CD14-positive monocyte (primary cell): ENCODE measurements at regions not wholly inside any gene's neighbourhood (a gene's known extent, or its start where the extent isn't known, plus 50 kb on each side); places are given as distances from the start of the nearest gene placed in this dataset.

Experiments
- DNase-seq, 3 donors: peaks; one replicate each; pipeline ENCODE4 v3.0.0-alpha.2; 2011 to 2022
- H2AFZ ChIP-seq: 2 replicates; pipeline ENCODE4 v1.6.0; 2012; ENCODE audit warnings: mild to moderate bottlenecking, low read depth, low read length, inconsistent platforms; ENCODE audit not compliant: insufficient read depth, poor library complexity, severe bottlenecking
- H3K27ac ChIP-seq, 2 donors: 1 replicate in 1 of 2; 2 replicates in 1 of 2; pipeline ENCODE4 v1.5.1; 2012 to 2013; ENCODE audit warnings: low read length in 2 of 2, control low read depth in 1 of 2, inconsistent platforms in 1 of 2, low read depth in 1 of 2, mild to moderate bottlenecking in 1 of 2
- H3K27me3 ChIP-seq, 2 donors: one replicate each; pipeline versions ENCODE4 v1.6.0 to v1.6.1; 2011 to 2013; ENCODE audit warnings: low read length in 2 of 2; ENCODE audit not compliant: control insufficient read depth in 2 of 2, insufficient read depth in 2 of 2
- H3K36me3 ChIP-seq, 2 donors: replicated peaks in 1 of 2; 1 replicate in 1 of 2; 2 replicates in 1 of 2; pipeline versions ENCODE4 v1.5.1 to v1.6.1; 2012 to 2013; ENCODE audit warnings: low read length in 2 of 2, control low read depth in 1 of 2, inconsistent platforms in 1 of 2, mild to moderate bottlenecking in 1 of 2; ENCODE audit not compliant: insufficient read depth in 2 of 2, control insufficient read depth in 1 of 2
- H3K4me1 ChIP-seq, 2 donors: 1 replicate in 1 of 2; 2 replicates in 1 of 2; pipeline versions ENCODE4 v1.5.1 to v1.6.1; 2012 to 2013; ENCODE audit warnings: low read length in 2 of 2, control low read depth in 1 of 2, inconsistent platforms in 1 of 2, mild to moderate bottlenecking in 1 of 2, moderate library complexity in 1 of 2; ENCODE audit not compliant: insufficient read depth in 2 of 2, control insufficient read depth in 1 of 2
- H3K4me2 ChIP-seq: replicated peaks from 2 replicates; pipeline ENCODE3; 2012; ENCODE audit warnings: low read length, moderate library complexity, mild to moderate bottlenecking; ENCODE audit not compliant: poor library complexity, severe bottlenecking; ENCODE audit errors: extremely low read depth
- H3K4me3 ChIP-seq, 3 experiments: fragments of 200-600 bp in 1 of 3; sonication (generic) in 1 of 3; replicated peaks in 1 of 3; 1 replicate in 2 of 3; 2 replicates in 1 of 3; pipeline ENCODE4 v1.5.1; 2011 to 2013; ENCODE audit warnings: low read length in 3 of 3, mild to moderate bottlenecking in 3 of 3, control low read depth in 2 of 3, low read depth in 2 of 3, inconsistent platforms in 1 of 3, moderate library complexity in 1 of 3
- H3K79me2 ChIP-seq: 2 replicates; pipeline ENCODE4 v1.6.0; 2012; ENCODE audit warnings: mild to moderate bottlenecking, control low read depth, inconsistent platforms, low read length, moderate library complexity; ENCODE audit not compliant: insufficient read depth
- H3K9ac ChIP-seq: 2 replicates; pipeline ENCODE4 v1.6.0; 2017; ENCODE audit warnings: low read length, mild to moderate bottlenecking; ENCODE audit not compliant: insufficient read depth, poor library complexity, severe bottlenecking
- H3K9me3 ChIP-seq, 2 donors: replicated peaks in 1 of 2; 1 replicate in 1 of 2; 2 replicates in 1 of 2; pipeline versions ENCODE4 v1.5.1 to v1.6.1; 2012 to 2013; ENCODE audit warnings: low read length in 2 of 2, control low read depth in 1 of 2; ENCODE audit not compliant: control insufficient read depth in 1 of 2, insufficient read depth in 1 of 2
- H4K20me1 ChIP-seq: 2 replicates; pipeline ENCODE4 v1.6.0; 2012; ENCODE audit warnings: mild to moderate bottlenecking, low read length, control low read depth, moderate library complexity; ENCODE audit not compliant: insufficient read depth
- H3K27ac Mint-ChIP-seq, 7 donors: one replicate each; pipeline ENCODE4 v1.8.0; 2020; ENCODE audit warnings: mild to moderate bottlenecking in 7 of 7, mixed read lengths in 7 of 7, moderate library complexity in 6 of 7, inconsistent platforms in 2 of 7
- H3K27me3 Mint-ChIP-seq, 3 donors: one replicate each; pipeline ENCODE4 v1.8.0; 2021 to 2022; ENCODE audit warnings: low read depth in 3 of 3, mild to moderate bottlenecking in 3 of 3, mixed read lengths in 3 of 3, moderate library complexity in 3 of 3, inconsistent platforms in 1 of 3
- H3K36me3 Mint-ChIP-seq, 2 donors: one replicate each; pipeline ENCODE4 v1.8.0; 2020; ENCODE audit warnings: mixed read lengths in 2 of 2, inconsistent platforms in 1 of 2, mild to moderate bottlenecking in 1 of 2
- H3K4me1 Mint-ChIP-seq: one replicate; pipeline ENCODE4 v1.8.0; 2020; ENCODE audit warnings: mild to moderate bottlenecking, mixed read lengths
- H3K4me3 Mint-ChIP-seq, 2 donors: one replicate each; pipeline ENCODE4 v1.8.0; 2020; ENCODE audit warnings: mild to moderate bottlenecking in 2 of 2, mixed read lengths in 2 of 2, moderate library complexity in 1 of 2
- H3K9me3 Mint-ChIP-seq, 7 donors: one replicate each; pipeline ENCODE4 v1.8.0; 2020 to 2022; ENCODE audit warnings: mixed read lengths in 7 of 7, mild to moderate bottlenecking in 6 of 7, moderate library complexity in 6 of 7, inconsistent platforms in 2 of 7
- CTCF ChIP-seq: fragments of 200-600 bp; IDR thresholded peaks from one replicate; pipeline ENCODE4 v1.8.0; 2022; ENCODE audit warnings: antibody characterized with exemption, mild to moderate bottlenecking
- WGBS: methylation state at CpG from one replicate; pipeline ENCODE4 v1.1.5; 2013; ENCODE audit warnings: missing lambda C conversion rate; ENCODE audit not compliant: insufficient coverage; 5-methylcytosine and 5-hydroxymethylcytosine counted together
- intact Hi-C, 2 donors: fragments of 100-400 bp; cut with micrococcal nuclease; formaldehyde crosslinking; loops; one replicate each; pipeline versions ENCODE4 v1.15.0 to v1.15.1; 2023

GRCh38 chr12:71222436-71222835 is 64.6 kb upstream of the TSPAN8 start:
- DNase-seq = no peak
- Mint-ChIP-seq H3K9me3 (peaks cover 0 to 4% (median 0%) of the 10 kb centered on the region in 7 donors), H3K4me3 (no peak overlapping the region), H3K4me1 (no peaks in the 10 kb centered on the region), H3K27me3 (peaks cover 0 to 1% (median 0%) of the 10 kb centered on the region in 3 donors), H3K27ac (no peak overlapping the region), H3K36me3 (no peaks in the 10 kb centered on the region)
- Histone ChIP-seq H3K27me3 (no peaks in the 10 kb centered on the region), H3K9me3 (peaks cover 0 to 8% of the 10 kb centered on the region in 2 donors), H3K79me2 (no peaks in the 10 kb centered on the region), H4K20me1 (no peaks in the 10 kb centered on the region), H2AFZ (no peak overlapping the region), H3K4me1 (no peaks in the 10 kb centered on the region), H3K36me3 (no peaks in the 10 kb centered on the region), H3K4me3 (no peak overlapping the region), H3K4me2 (no peak overlapping the region), H3K27ac (no peak overlapping the region), H3K9ac (no peak overlapping the region)
- TF ChIP-seq CTCF = no peak
- intact Hi-C loops = no loop called here
- 100% methylated on average over 2 of the region's 4 CpGs for WGBS

- peaks cover 1 to 2% (median 1%) of the 10 kb centered on the region in 3 donors for H3K27me3 Mint-ChIP-seq
Observed at GRCh38 chr12:71220260-71220659, 62.5 kb upstream of the TSPAN8 start.

More at GRCh38 chr12:71220260-71220659, 62.5 kb upstream of the TSPAN8 start:
- H3K4me1 Mint-ChIP-seq = no peaks in the 10 kb centered on the region
- intact Hi-C loops = no loop called here
- Histone ChIP-seq H3K27ac (no peak overlapping the region), H4K20me1 (no peaks in the 10 kb centered on the region), H3K36me3 (no peaks in the 10 kb centered on the region), H3K4me3 (no peak overlapping the region), H3K9ac (no peak overlapping the region), H3K27me3 (no peaks in the 10 kb centered on the region), H3K4me2 (no peak overlapping the region), H3K4me1 (no peaks in the 10 kb centered on the region), H3K79me2 (no peaks in the 10 kb centered on the region), H2AFZ (no peak overlapping the region), H3K9me3 (no peaks in the 10 kb centered on the region)
- no peak overlapping the region for H3K4me3 Mint-ChIP-seq
- TF ChIP-seq CTCF = no peak
- H3K9me3 Mint-ChIP-seq = peaks cover 0 to 4% (median 0%) of the 10 kb centered on the region in 7 donors
- H3K27ac Mint-ChIP-seq = no peak overlapping the region
- WGBS = 73% methylated on average over 1 of the region's 3 CpGs
- no peaks in the 10 kb centered on the region for H3K36me3 Mint-ChIP-seq
- DNase-seq = no peak
